Thyroid gland (tissue), 4 donors: ENCODE measurements at regions not wholly inside any gene's neighbourhood (a gene's known extent, or its start where the extent isn't known, plus 50 kb on each side); places are given as distances from the start of the nearest gene placed in this dataset.

ENCODE experiments used
- CTCF ChIP-seq, 6 experiments: fragments of 200-600 bp in 3 of 6; fragments of 450-650 bp in 3 of 6; sonication (generic) in 3 of 6; IDR thresholded peaks; one replicate each; pipeline ENCODE4 v1.5.1; 2016 to 2019; ENCODE audit warnings: antibody characterized with exemption in 6 of 6, mild to moderate bottlenecking in 2 of 6, inconsistent platforms in 1 of 6, moderate library complexity in 1 of 6
- POLR2A ChIP-seq, 2 donors: fragments of 450-650 bp; IDR thresholded peaks; one replicate each; pipeline ENCODE4 v1.6.1; 2017; ENCODE audit warnings: antibody characterized with exemption in 2 of 2, mild to moderate bottlenecking in 2 of 2, moderate library complexity in 1 of 2

GRCh38 chr6:115460913-115461312, 599.8 kb downstream of the FRK start:
- TF ChIP-seq CTCF (IDR thresholded peaks at IDR 0.05), result no peak
- TF ChIP-seq POLR2A (IDR thresholded peaks at IDR 0.05), result no peak
